Kidney epithelial cell (primary cell): ENCODE measurements at regions not wholly inside any gene's neighbourhood (a gene's known extent, or its start where the extent isn't known, plus 50 kb on each side); places are given as distances from the start of the nearest gene placed in this dataset.

Experiments used
- DNase-seq: peaks from one replicate; pipeline ENCODE4 v3.0.0-alpha.2; 2010; ENCODE audit warnings: low read depth
- H3K27me3 ChIP-seq: 2 replicates; pipeline ENCODE4 v1.6.0; 2011; ENCODE audit warnings: low read length; ENCODE audit not compliant: control insufficient read depth, insufficient read depth
- H3K36me3 ChIP-seq: 2 replicates; pipeline ENCODE4 v1.5.1; 2011; ENCODE audit warnings: low read length; ENCODE audit not compliant: control insufficient read depth, insufficient read depth
- H3K4me3 ChIP-seq: 2 replicates; pipeline ENCODE4 v1.5.1; 2011; ENCODE audit warnings: low read depth, mild to moderate bottlenecking, control low read depth, low read length
- TF ChIP-seq, protein P1 (sequence below): IDR thresholded peaks from 2 replicates; pipeline ENCODE4 v1.5.1; 2011; ENCODE audit warnings: mild to moderate bottlenecking, moderate library complexity, low read length, control low read depth, inconsistent platforms; ENCODE audit not compliant: insufficient read depth, poor library complexity, severe bottlenecking

DNA sequence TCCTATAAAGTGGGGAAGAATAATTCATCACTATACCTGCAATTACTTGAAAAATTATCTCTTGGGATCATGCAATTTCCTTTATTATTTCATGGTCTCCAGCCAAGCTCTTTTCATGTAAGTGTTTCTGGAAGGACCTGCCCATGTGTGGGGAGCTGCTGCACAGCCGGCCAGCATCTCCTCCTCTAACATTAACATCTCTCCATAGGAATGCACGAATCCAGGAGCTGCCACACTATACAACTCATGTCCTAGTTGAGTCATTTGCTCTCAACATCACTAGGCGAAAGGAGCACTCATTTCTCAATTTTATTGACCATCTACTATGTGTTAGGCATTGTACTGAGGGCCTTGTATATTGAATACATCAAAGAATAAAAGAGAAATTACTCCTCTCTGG lies 144.3 kb upstream of the ERBB4 start:
- H3K36me3 ChIP-seq: no peaks in the 10 kb centered on the region
- DNase-seq: no peak
- no peak overlapping the region for H3K4me3 ChIP-seq
- no peaks in the 10 kb centered on the region for H3K27me3 ChIP-seq
- TF ChIP-seq, protein P1, sequence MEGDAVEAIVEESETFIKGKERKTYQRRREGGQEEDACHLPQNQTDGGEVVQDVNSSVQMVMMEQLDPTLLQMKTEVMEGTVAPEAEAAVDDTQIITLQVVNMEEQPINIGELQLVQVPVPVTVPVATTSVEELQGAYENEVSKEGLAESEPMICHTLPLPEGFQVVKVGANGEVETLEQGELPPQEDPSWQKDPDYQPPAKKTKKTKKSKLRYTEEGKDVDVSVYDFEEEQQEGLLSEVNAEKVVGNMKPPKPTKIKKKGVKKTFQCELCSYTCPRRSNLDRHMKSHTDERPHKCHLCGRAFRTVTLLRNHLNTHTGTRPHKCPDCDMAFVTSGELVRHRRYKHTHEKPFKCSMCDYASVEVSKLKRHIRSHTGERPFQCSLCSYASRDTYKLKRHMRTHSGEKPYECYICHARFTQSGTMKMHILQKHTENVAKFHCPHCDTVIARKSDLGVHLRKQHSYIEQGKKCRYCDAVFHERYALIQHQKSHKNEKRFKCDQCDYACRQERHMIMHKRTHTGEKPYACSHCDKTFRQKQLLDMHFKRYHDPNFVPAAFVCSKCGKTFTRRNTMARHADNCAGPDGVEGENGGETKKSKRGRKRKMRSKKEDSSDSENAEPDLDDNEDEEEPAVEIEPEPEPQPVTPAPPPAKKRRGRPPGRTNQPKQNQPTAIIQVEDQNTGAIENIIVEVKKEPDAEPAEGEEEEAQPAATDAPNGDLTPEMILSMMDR: no peak

DNA sequence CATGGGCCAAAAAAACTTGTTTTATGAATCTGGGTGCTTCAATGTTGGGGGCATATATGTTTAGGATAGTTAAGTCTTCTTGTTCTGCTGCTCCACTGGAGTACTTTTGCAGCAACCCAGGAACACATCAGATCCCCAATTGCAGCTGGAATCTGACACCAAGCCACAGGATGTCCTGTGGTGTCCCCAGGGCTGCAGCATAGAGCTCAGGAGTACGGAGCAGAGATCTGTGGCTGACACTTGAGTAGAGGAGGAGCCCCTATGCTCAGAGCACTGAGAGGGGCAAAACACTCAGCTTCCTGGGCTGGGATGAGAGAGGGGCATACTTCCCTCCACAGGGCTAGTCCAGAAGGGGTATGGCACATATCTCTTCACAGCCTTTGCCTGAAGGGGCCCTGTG lies 138.9 kb upstream of the ERBB4 start:
- Histone ChIP-seq H3K27me3 (no peaks in the 10 kb centered on the region), H3K36me3 (no peaks in the 10 kb centered on the region), H3K4me3 (no peak overlapping the region)
- no peak for DNase-seq
- TF ChIP-seq, protein P1: no peak

DNA sequence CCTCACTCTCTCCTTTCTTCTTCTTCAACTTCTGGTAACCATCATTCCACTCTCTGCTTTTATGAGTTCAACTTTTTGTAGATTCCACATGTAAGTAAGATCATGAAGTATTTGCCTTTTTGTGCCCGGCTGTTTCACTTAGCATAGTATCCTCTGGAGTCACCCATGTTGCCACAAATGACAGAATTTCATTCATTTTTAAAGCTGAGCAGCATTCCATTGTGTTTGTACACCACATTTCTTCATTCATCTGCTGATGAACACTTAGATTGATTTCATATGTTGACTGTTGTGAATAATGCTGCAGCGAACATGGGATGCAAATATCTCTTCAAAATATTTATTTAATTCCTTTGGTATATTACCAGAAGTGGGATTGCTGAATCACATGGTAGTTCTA lies 133.6 kb upstream of the ERBB4 start:
- TF ChIP-seq, protein P1: no peak
- no peak for DNase-seq
- Histone ChIP-seq H3K27me3 (no peaks in the 10 kb centered on the region), H3K4me3 (no peak overlapping the region), H3K36me3 (no peaks in the 10 kb centered on the region)

DNA sequence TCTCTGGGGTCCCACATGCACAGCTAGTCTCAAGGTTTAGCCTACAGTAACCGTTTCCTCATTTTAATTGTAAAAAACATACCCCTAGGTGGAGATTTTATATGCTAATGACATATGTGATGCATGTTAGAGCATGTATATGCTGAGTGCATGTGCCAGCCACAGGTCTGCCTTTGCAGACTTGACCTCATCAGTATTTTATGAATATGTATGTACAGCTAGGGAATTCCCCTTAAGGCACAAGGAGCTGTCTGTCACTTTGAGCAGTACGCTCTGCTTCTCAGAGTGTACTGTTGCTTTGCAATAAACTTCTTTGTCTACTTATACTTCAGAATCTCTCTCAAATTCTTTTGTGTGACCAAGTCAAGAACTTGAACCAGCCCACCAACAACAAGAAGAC lies 131.2 kb upstream of the ERBB4 start:
- no peak overlapping the region for H3K4me3 ChIP-seq
- no peaks in the 10 kb centered on the region for H3K27me3 ChIP-seq
- DNase-seq: no peak
- TF ChIP-seq, protein P1: no peak
- H3K36me3 ChIP-seq: no peaks in the 10 kb centered on the region

DNA sequence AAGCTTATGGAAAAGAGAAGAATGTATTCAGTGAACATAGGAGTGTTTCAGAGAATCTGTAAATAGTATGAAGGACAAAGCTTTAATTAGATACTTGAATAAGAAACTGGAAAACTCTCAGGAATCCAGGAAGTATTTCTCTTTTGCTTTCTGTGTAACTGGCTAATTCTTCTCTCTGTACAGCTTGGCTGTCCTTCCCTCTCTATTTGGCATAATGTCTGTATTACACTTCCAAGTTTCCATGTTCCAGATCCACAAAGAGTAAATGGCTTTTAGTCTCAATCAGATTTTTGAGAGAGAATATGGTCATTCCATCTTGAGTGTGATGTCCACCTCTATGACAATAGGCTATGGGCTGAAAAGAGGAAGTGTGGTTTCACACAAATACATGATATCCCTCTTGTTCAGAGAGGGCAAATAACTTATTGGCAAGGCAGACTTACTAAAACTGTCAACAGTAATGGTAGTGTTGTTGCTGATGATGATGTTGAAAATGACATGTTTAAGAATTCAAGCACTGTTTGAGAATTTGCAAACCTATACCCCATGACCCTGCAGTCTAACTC lies 129.2 kb upstream of the ERBB4 start:
- H3K36me3 ChIP-seq: no peaks in the 10 kb centered on the region
- no peak for DNase-seq
- H3K4me3 ChIP-seq: no peak overlapping the region
- no peaks in the 10 kb centered on the region for H3K27me3 ChIP-seq
- TF ChIP-seq, protein P1: no peak

DNA sequence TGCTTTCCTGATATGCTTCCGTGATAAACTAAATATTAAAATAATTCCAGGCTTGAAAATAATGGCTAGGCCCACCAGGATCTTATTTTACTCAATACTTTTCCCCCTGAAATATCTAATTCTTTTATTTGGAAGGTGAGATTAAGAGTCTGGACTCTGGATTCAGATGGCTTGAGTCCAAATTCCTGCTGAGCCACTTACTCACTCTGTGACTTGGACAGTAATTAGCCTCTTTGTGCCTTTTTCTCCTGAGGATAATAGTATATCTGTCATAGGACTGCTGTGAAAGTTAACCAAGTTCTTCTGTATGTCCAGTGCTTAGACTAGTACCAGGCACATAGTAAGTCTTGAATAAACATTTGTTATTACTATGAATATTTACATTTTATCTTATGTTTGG lies 127.3 kb upstream of the ERBB4 start:
- H3K36me3 ChIP-seq: no peaks in the 10 kb centered on the region
- no peak for DNase-seq
- no peak overlapping the region for H3K4me3 ChIP-seq
- H3K27me3 ChIP-seq: no peaks in the 10 kb centered on the region
- TF ChIP-seq, protein P1: no peak
